ENCODE measurements at regions not wholly inside any gene's neighbourhood (a gene's known extent, or its start where the extent isn't known, plus 50 kb on each side); places are given as distances from the start of the nearest gene placed in this dataset.
"Not testable (repeated sequence)": the region's sequence is repeated elsewhere in the genome, so short reads cannot be mapped to it uniquely, and the experiment has no call there.

GRCh38 chr13:58953638-58954037, 1210.1 kb downstream of the DIAPH3 start:
- H3K27me3 ChIP-seq (ENCODE audit: insufficient read depth, low read length) = no peaks in the 10 kb centered on the region
- Mint-ChIP-seq H3K4me3 (no peak overlapping the region), H3K9me3 (peaks cover 3 to 29% (median 20%) of the 10 kb centered on the region in 8 donors), H3K36me3 (no peaks in the 10 kb centered on the region), H3K27ac (no peak overlapping the region), H3K27me3 (no peaks in the 10 kb centered on the region), H3K4me1 (no peaks in the 10 kb centered on the region)
- no peak for DNase-seq
- no peaks in the 10 kb centered on the region for H3K4me1 ChIP-seq (ENCODE audit: insufficient read depth, low read length)
- peaks cover 0 to 8% of the 10 kb centered on the region in 2 donors for H3K9me3 ChIP-seq (ENCODE audit: control insufficient read depth in 1 of 2, low read length in 2 of 2)
- no peaks in the 10 kb centered on the region for H3K36me3 ChIP-seq (ENCODE audit: insufficient read depth, low read length)
- CTCF ChIA-PET (ENCODE audit: partially characterized antibody) = no interaction called here
- intact Hi-C loops (cut with micrococcal nuclease) = no loop called here
- H3K4me3 ChIP-seq (ENCODE audit: low read length in 2 of 2) = no peak overlapping the region
- POLR2A ChIA-PET (ENCODE audit: partially characterized antibody) = no interaction called here
- no peak overlapping the region for H3K27ac ChIP-seq (ENCODE audit: low read depth, low read length)

- no peak for DNase-seq
- no peak overlapping the region for H3K4me3 Mint-ChIP-seq
These were observed 1208.0 kb downstream of the DIAPH3 start for GRCh38 chr13:58955546-58956385.

GRCh38 chr13:58958097-58958496, 1205.6 kb downstream of the DIAPH3 start:
- H3K9me3 Mint-ChIP-seq; H3K4me1 ChIP-seq (ENCODE audit: insufficient read depth, low read length); H3K27ac ChIP-seq (ENCODE audit: low read depth, low read length); H3K4me1 Mint-ChIP-seq; H3K27me3 ChIP-seq (ENCODE audit: insufficient read depth, low read length); H3K4me3 Mint-ChIP-seq; H3K4me3 ChIP-seq (ENCODE audit: low read length in 2 of 2); H3K36me3 Mint-ChIP-seq; H3K27ac Mint-ChIP-seq; DNase-seq; intact Hi-C loops (cut with micrococcal nuclease); H3K27me3 Mint-ChIP-seq; H3K36me3 ChIP-seq (ENCODE audit: insufficient read depth, low read length); CTCF ChIA-PET (ENCODE audit: partially characterized antibody); POLR2A ChIA-PET (ENCODE audit: partially characterized antibody); H3K9me3 ChIP-seq (ENCODE audit: control insufficient read depth in 1 of 2, low read length in 2 of 2): not testable (repeated sequence)

More at GRCh38 chr13:58955546-58956385, 1208.0 kb downstream of the DIAPH3 start:
- Histone ChIP-seq H3K27ac (ENCODE audit: low read depth, low read length) (no peak overlapping the region), H3K27me3 (ENCODE audit: insufficient read depth, low read length) (no peaks in the 10 kb centered on the region), H3K4me3 (ENCODE audit: low read length in 2 of 2) (no peak overlapping the region), H3K36me3 (ENCODE audit: insufficient read depth, low read length) (no peaks in the 10 kb centered on the region), H3K4me1 (ENCODE audit: insufficient read depth, low read length) (no peaks in the 10 kb centered on the region), H3K9me3 (ENCODE audit: control insufficient read depth in 1 of 2, low read length in 2 of 2) (no peaks in the 10 kb centered on the region)
- no peaks in the 10 kb centered on the region for H3K36me3 Mint-ChIP-seq
- intact Hi-C loops (cut with micrococcal nuclease) = no loop called here
- ChIA-PET CTCF (ENCODE audit: partially characterized antibody) (interaction anchor here (0.6 kb wide), 1 partner anchor 15 kb away, joined by 3 read pairs; no protein-coding TSS in a partner anchor), POLR2A (ENCODE audit: partially characterized antibody) (no interaction called here)
- no peaks in the 10 kb centered on the region for H3K27me3 Mint-ChIP-seq
- H3K4me1 Mint-ChIP-seq = no peaks in the 10 kb centered on the region
- H3K27ac Mint-ChIP-seq = no peak overlapping the region
- H3K9me3 Mint-ChIP-seq = peaks cover 0 to 13% (median 7%) of the 10 kb centered on the region in 8 donors

- POLR2A ChIA-PET (ENCODE audit: partially characterized antibody) = no interaction called here
- CTCF ChIA-PET (ENCODE audit: partially characterized antibody) = no interaction called here
- no peaks in the 10 kb centered on the region for H3K36me3 Mint-ChIP-seq
- H3K9me3 ChIP-seq (ENCODE audit: control insufficient read depth in 1 of 2, low read length in 2 of 2) = no peaks in the 10 kb centered on the region
- intact Hi-C loops (cut with micrococcal nuclease) = no loop called here
- no peaks in the 10 kb centered on the region for H3K4me1 Mint-ChIP-seq
- no peak overlapping the region for H3K4me3 Mint-ChIP-seq
- H3K27me3 ChIP-seq (ENCODE audit: insufficient read depth, low read length) = no peaks in the 10 kb centered on the region
- no peaks in the 10 kb centered on the region for H3K36me3 ChIP-seq (ENCODE audit: insufficient read depth, low read length)
- H3K4me1 ChIP-seq (ENCODE audit: insufficient read depth, low read length) = no peaks in the 10 kb centered on the region
- no peak overlapping the region for H3K4me3 ChIP-seq (ENCODE audit: low read length in 2 of 2)
- no peaks in the 10 kb centered on the region for H3K27me3 Mint-ChIP-seq
- no peak for DNase-seq
- H3K27ac Mint-ChIP-seq = no peak overlapping the region
- H3K9me3 Mint-ChIP-seq = peaks cover 0 to 3% (median under 1%) of the 10 kb centered on the region in 8 donors
- no peak overlapping the region for H3K27ac ChIP-seq (ENCODE audit: low read depth, low read length)
These were observed 1202.8 kb downstream of the DIAPH3 start for GRCh38 chr13:58960888-58961287.

- H3K27me3 Mint-ChIP-seq = no peaks in the 10 kb centered on the region
- Histone ChIP-seq H3K4me1 (ENCODE audit: insufficient read depth, low read length) (no peaks in the 10 kb centered on the region), H3K27ac (ENCODE audit: low read depth, low read length) (no peak overlapping the region), H3K9me3 (ENCODE audit: control insufficient read depth in 1 of 2, low read length in 2 of 2) (peaks cover 0 to 2% of the 10 kb centered on the region in 2 donors), H3K4me3 (ENCODE audit: low read length in 2 of 2) (no peak overlapping the region), H3K27me3 (ENCODE audit: insufficient read depth, low read length) (no peaks in the 10 kb centered on the region), H3K36me3 (ENCODE audit: insufficient read depth, low read length) (no peaks in the 10 kb centered on the region)
- H3K36me3 Mint-ChIP-seq = no peaks in the 10 kb centered on the region
- no peak overlapping the region for H3K27ac Mint-ChIP-seq
- intact Hi-C loops (cut with micrococcal nuclease) = no loop called here
- POLR2A ChIA-PET (ENCODE audit: partially characterized antibody) = no interaction called here
- DNase-seq = no peak
- H3K9me3 Mint-ChIP-seq = peaks cover 0 to 5% (median 1%) of the 10 kb centered on the region in 8 donors
- no peak overlapping the region for H3K4me3 Mint-ChIP-seq
- no peaks in the 10 kb centered on the region for H3K4me1 Mint-ChIP-seq
- CTCF ChIA-PET (ENCODE audit: partially characterized antibody) = no interaction called here
These were observed 1200.4 kb downstream of the DIAPH3 start for GRCh38 chr13:58963321-58963720.

- ChIA-PET POLR2A (ENCODE audit: partially characterized antibody) (no interaction called here), CTCF (ENCODE audit: partially characterized antibody) (no interaction called here)
- peaks cover 0 to 4% of the 10 kb centered on the region in 2 donors for H3K9me3 ChIP-seq (ENCODE audit: control insufficient read depth in 1 of 2, low read length in 2 of 2)
- no peaks in the 10 kb centered on the region for H3K4me1 Mint-ChIP-seq
- peaks cover 0 to 8% (median 3%) of the 10 kb centered on the region in 8 donors for H3K9me3 Mint-ChIP-seq
- H3K27me3 Mint-ChIP-seq = no peaks in the 10 kb centered on the region
- H3K4me3 Mint-ChIP-seq = no peak overlapping the region
- no peaks in the 10 kb centered on the region for H3K4me1 ChIP-seq (ENCODE audit: insufficient read depth, low read length)
- H3K27ac Mint-ChIP-seq = no peak overlapping the region
- no peaks in the 10 kb centered on the region for H3K36me3 ChIP-seq (ENCODE audit: insufficient read depth, low read length)
- intact Hi-C loops (cut with micrococcal nuclease) = no loop called here
- no peak overlapping the region for H3K27ac ChIP-seq (ENCODE audit: low read depth, low read length)
- H3K4me3 ChIP-seq (ENCODE audit: low read length in 2 of 2) = no peak overlapping the region
- H3K36me3 Mint-ChIP-seq = no peaks in the 10 kb centered on the region
- no peak for DNase-seq
- no peaks in the 10 kb centered on the region for H3K27me3 ChIP-seq (ENCODE audit: insufficient read depth, low read length)
These were observed 1199.7 kb downstream of the DIAPH3 start for GRCh38 chr13:58964048-58964447.

- no peak overlapping the region for H3K4me3 ChIP-seq (ENCODE audit: low read length in 2 of 2)
- intact Hi-C loops (cut with micrococcal nuclease) = no loop called here
- no peaks in the 10 kb centered on the region for H3K4me1 ChIP-seq (ENCODE audit: insufficient read depth, low read length)
- H3K27me3 Mint-ChIP-seq = no peaks in the 10 kb centered on the region
- ChIA-PET POLR2A (ENCODE audit: partially characterized antibody) (no interaction called here), CTCF (ENCODE audit: partially characterized antibody) (no interaction called here)
- no peak overlapping the region for H3K27ac ChIP-seq (ENCODE audit: low read depth, low read length)
- no peak for DNase-seq
- H3K27ac Mint-ChIP-seq = no peak overlapping the region
- no peaks in the 10 kb centered on the region for H3K36me3 ChIP-seq (ENCODE audit: insufficient read depth, low read length)
- no peaks in the 10 kb centered on the region for H3K36me3 Mint-ChIP-seq
- no peaks in the 10 kb centered on the region for H3K27me3 ChIP-seq (ENCODE audit: insufficient read depth, low read length)
- H3K9me3 Mint-ChIP-seq = peaks cover 0 to 4% (median 0%) of the 10 kb centered on the region in 8 donors
- no peak overlapping the region for H3K4me3 Mint-ChIP-seq
- H3K4me1 Mint-ChIP-seq = no peaks in the 10 kb centered on the region
- H3K9me3 ChIP-seq (ENCODE audit: control insufficient read depth in 1 of 2, low read length in 2 of 2) = no peaks in the 10 kb centered on the region
These were observed 1186.6 kb downstream of the DIAPH3 start for GRCh38 chr13:58977085-58977484.

All from CD4-positive, alpha-beta memory T cell (primary cell).